H9 (cell line): ENCODE measurements at regions not wholly inside any gene's neighbourhood (a gene's known extent, or its start where the extent isn't known, plus 50 kb on each side); places are given as distances from the start of the nearest gene placed in this dataset.

ENCODE experiments used
- DNase-seq: peaks from one replicate; pipeline ENCODE4 v3.0.0-alpha.2; 2017
- H2AFZ ChIP-seq: one replicate; pipeline ENCODE4 v1.6.1; 2013; ENCODE audit warnings: mild to moderate bottlenecking, low read length, control low read depth, moderate library complexity
- H2AK5ac ChIP-seq: 2 replicates; pipeline ENCODE4 v1.6.1; 2013; ENCODE audit warnings: low read length, control low read depth, mixed read lengths; ENCODE audit not compliant: insufficient read length
- H2BK120ac ChIP-seq: one replicate; pipeline ENCODE4 v1.6.1; 2013; ENCODE audit warnings: low read depth, mild to moderate bottlenecking, low read length, control low read depth, inconsistent platforms; ENCODE audit not compliant: poor library complexity, severe bottlenecking
- H2BK12ac ChIP-seq: 2 replicates; pipeline ENCODE4 v1.6.1; 2013; ENCODE audit warnings: low read length, control low read depth, mixed read lengths, low read depth; ENCODE audit not compliant: insufficient read length
- H2BK15ac ChIP-seq: 2 replicates; pipeline ENCODE4 v1.6.1; 2013; ENCODE audit warnings: low read depth, low read length, control low read depth
- H2BK20ac ChIP-seq: one replicate; pipeline ENCODE4 v1.6.1; 2013; ENCODE audit warnings: low read depth, mild to moderate bottlenecking, low read length, control low read depth, inconsistent platforms; ENCODE audit not compliant: poor library complexity, severe bottlenecking
- H2BK5ac ChIP-seq: 2 replicates; pipeline ENCODE4 v1.6.1; 2013; ENCODE audit warnings: low read length, control low read depth, mixed read lengths; ENCODE audit not compliant: insufficient read length
- H3K14ac ChIP-seq: 2 replicates; pipeline ENCODE4 v1.6.1; 2013; ENCODE audit warnings: low read length, control low read depth; ENCODE audit not compliant: insufficient read depth
- H3K18ac ChIP-seq: 2 replicates; pipeline ENCODE4 v1.6.1; 2013; ENCODE audit warnings: low read depth, mild to moderate bottlenecking, mixed read lengths, low read length, control low read depth; ENCODE audit not compliant: insufficient read length
- H3K23ac ChIP-seq: 2 replicates; pipeline ENCODE4 v1.6.1; 2013; ENCODE audit warnings: low read length, control low read depth, mixed read lengths, low read depth; ENCODE audit not compliant: insufficient read length
- H3K23me2 ChIP-seq: 2 replicates; pipeline ENCODE4 v1.6.1; 2013; ENCODE audit warnings: low read depth, mild to moderate bottlenecking, mixed read lengths, low read length, control low read depth; ENCODE audit not compliant: insufficient read length, poor library complexity, severe bottlenecking
- H3K27ac ChIP-seq: 2 replicates; pipeline ENCODE4 v1.5.1; 2013; ENCODE audit warnings: low read length, control low read depth, mixed read lengths, low read depth; ENCODE audit not compliant: insufficient read length
- H3K27me3 ChIP-seq: 2 replicates; pipeline ENCODE4 v1.6.1; 2013; ENCODE audit warnings: low read length, control low read depth, inconsistent platforms; ENCODE audit not compliant: insufficient read depth
- H3K4ac ChIP-seq: 2 replicates; pipeline ENCODE4 v1.6.1; 2013; ENCODE audit warnings: low read depth, mild to moderate bottlenecking, control low read depth, inconsistent platforms, low read length, moderate library complexity
- H3K4me1 ChIP-seq: 2 replicates; pipeline ENCODE4 v1.6.1; 2013; ENCODE audit warnings: low read length, control low read depth, inconsistent platforms; ENCODE audit not compliant: insufficient read depth
- H3K4me2 ChIP-seq: 2 replicates; pipeline ENCODE4 v1.6.1; 2013; ENCODE audit warnings: low read length, control low read depth, mixed read lengths; ENCODE audit not compliant: insufficient read length, insufficient read depth
- H3K56ac ChIP-seq: 2 replicates; pipeline ENCODE4 v1.6.1; 2013; ENCODE audit warnings: low read depth, mild to moderate bottlenecking, mixed read lengths, low read length, control low read depth; ENCODE audit not compliant: insufficient read length
- H3K79me1 ChIP-seq: 2 replicates; pipeline ENCODE4 v1.6.1; 2013; ENCODE audit warnings: low read depth, mild to moderate bottlenecking, moderate library complexity, low read length, control low read depth, inconsistent platforms; ENCODE audit not compliant: insufficient read depth, poor library complexity, severe bottlenecking
- H3K79me2 ChIP-seq: 2 replicates; pipeline ENCODE4 v1.6.1; 2013; ENCODE audit warnings: low read length, control low read depth, inconsistent platforms; ENCODE audit not compliant: insufficient read depth
- H3K9ac ChIP-seq: 2 replicates; pipeline ENCODE4 v1.6.1; 2013; ENCODE audit warnings: low read length, control low read depth, mixed read lengths; ENCODE audit not compliant: insufficient read length; ENCODE audit errors: extremely low read depth
- H3K9me3 ChIP-seq: one replicate; pipeline ENCODE4 v1.6.1; 2013; ENCODE audit warnings: low read depth, low read length, inconsistent platforms; ENCODE audit not compliant: control insufficient read depth
- H3T11ph ChIP-seq: one replicate; pipeline ENCODE4 v1.6.1; 2013; ENCODE audit warnings: mild to moderate bottlenecking, low read length, control low read depth, inconsistent platforms
- H4K20me1 ChIP-seq: one replicate; pipeline ENCODE4 v1.6.1; 2013; ENCODE audit not compliant: control insufficient read depth, insufficient read length, insufficient read depth
- H4K5ac ChIP-seq: 2 replicates; pipeline ENCODE4 v1.6.1; 2013; ENCODE audit warnings: low read depth, mild to moderate bottlenecking, mixed read lengths, low read length, control low read depth; ENCODE audit not compliant: insufficient read length
- H4K8ac ChIP-seq: replicated peaks from 2 replicates; pipeline ENCODE4 v1.6.1; 2013; ENCODE audit warnings: low read length, control low read depth, mixed read lengths, low read depth; ENCODE audit not compliant: insufficient read length
- H4K91ac ChIP-seq: 2 replicates; pipeline ENCODE4 v1.6.1; 2013; ENCODE audit warnings: low read depth, mild to moderate bottlenecking, moderate library complexity, mixed read lengths, low read length, control low read depth; ENCODE audit not compliant: insufficient read length
- H3K27ac Mint-ChIP-seq, 3 experiments: 2 replicates in 2 of 3; 3 replicates in 1 of 3; pipeline ENCODE4 v1.8.0; 2020 to 2021; ENCODE audit warnings: mixed read lengths in 3 of 3, mild to moderate bottlenecking in 1 of 3, moderate library complexity in 1 of 3
- H3K27me3 Mint-ChIP-seq: 2 replicates; pipeline ENCODE4 v1.8.0; 2021; ENCODE audit warnings: low read depth, mild to moderate bottlenecking, moderate library complexity, mixed read lengths
- H3K36me3 Mint-ChIP-seq, 3 experiments: 2 replicates in 2 of 3; 3 replicates in 1 of 3; pipeline ENCODE4 v1.8.0; 2020 to 2021; ENCODE audit warnings: low read depth in 3 of 3, mixed read lengths in 3 of 3; ENCODE audit not compliant: insufficient read depth in 1 of 3
- H3K4me1 Mint-ChIP-seq, 2 experiments: 2 replicates each; pipeline ENCODE4 v1.8.0; 2020; ENCODE audit warnings: mixed read lengths in 2 of 2
- H3K4me3 Mint-ChIP-seq, 2 experiments: 2 replicates in 1 of 2; 3 replicates in 1 of 2; pipeline ENCODE4 v1.8.0; 2020 to 2021; ENCODE audit warnings: mild to moderate bottlenecking in 2 of 2, mixed read lengths in 2 of 2, moderate library complexity in 1 of 2
- H3K9me3 Mint-ChIP-seq, 2 experiments: 2 replicates in 1 of 2; 3 replicates in 1 of 2; pipeline ENCODE4 v1.8.0; 2020; ENCODE audit warnings: mild to moderate bottlenecking in 2 of 2, mixed read lengths in 2 of 2, moderate library complexity in 1 of 2
- WGBS: extraction: QIAGEN DNeasy Blood & Tissue Kit; methylation state at CpG from one replicate; pipeline ENCODE4 v1.1.7; 2013; ENCODE audit warnings: missing lambda C conversion rate, low lambda C conversion rate, mixed read lengths; ENCODE audit not compliant: insufficient read length; ENCODE audit errors: extremely low coverage; 5-methylcytosine and 5-hydroxymethylcytosine counted together
- TF ChIP-seq, protein P1 (sequence below): fragments of 200-600 bp; sonication (generic); conservative IDR thresholded peaks from 3 replicates; pipeline ENCODE4 v1.8.0; 2021; ENCODE audit warnings: antibody characterized with exemption, mild to moderate bottlenecking

DNA sequence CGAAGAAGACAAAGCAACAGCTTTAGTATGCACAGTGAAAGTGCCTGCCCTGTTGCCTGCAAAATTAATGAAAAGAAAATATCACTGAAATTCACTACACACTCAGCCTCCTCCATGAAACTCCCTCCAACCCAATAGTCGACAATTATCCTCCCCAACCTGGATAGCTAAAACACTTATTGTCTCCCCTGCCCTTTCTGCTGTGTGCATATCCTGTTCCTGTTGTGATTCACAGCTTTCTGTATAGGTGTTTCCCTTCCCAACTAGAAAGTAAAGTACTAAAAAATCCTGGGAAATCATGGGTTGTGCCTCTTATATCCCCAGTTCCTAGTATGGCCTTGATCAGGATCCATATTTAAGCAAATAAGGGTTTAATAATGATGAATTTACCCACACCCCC is 412.1 kb downstream of the LTN1 start:
- no peak overlapping the region for H4K5ac ChIP-seq
- H2BK20ac ChIP-seq = no peak overlapping the region
- H3K23me2 ChIP-seq = no peaks in the 10 kb centered on the region
- peak; percentile 32 for DNase-seq
- Mint-ChIP-seq H3K4me1 (peaks cover 16 to 20% of the 10 kb centered on the region in 2 experiments), H3K27me3 (no peaks in the 10 kb centered on the region), H3K27ac (peak overlapping the region; percentile 15 to 92 (median 44); a peak in 5 of 7 replicates), H3K36me3 (peaks cover 9 to 20% (median 10%) of the 10 kb centered on the region in 3 experiments), H3K4me3 (no peak overlapping the region), H3K9me3 (peaks cover 18 to 20% of the 10 kb centered on the region in 2 experiments; a peak in 4 of 5 replicates)
- H3K23ac ChIP-seq = no peak overlapping the region
- H3K27me3 ChIP-seq = no peaks in the 10 kb centered on the region; the same call in 1 of the 2 replicates
- TF ChIP-seq, protein P1, sequence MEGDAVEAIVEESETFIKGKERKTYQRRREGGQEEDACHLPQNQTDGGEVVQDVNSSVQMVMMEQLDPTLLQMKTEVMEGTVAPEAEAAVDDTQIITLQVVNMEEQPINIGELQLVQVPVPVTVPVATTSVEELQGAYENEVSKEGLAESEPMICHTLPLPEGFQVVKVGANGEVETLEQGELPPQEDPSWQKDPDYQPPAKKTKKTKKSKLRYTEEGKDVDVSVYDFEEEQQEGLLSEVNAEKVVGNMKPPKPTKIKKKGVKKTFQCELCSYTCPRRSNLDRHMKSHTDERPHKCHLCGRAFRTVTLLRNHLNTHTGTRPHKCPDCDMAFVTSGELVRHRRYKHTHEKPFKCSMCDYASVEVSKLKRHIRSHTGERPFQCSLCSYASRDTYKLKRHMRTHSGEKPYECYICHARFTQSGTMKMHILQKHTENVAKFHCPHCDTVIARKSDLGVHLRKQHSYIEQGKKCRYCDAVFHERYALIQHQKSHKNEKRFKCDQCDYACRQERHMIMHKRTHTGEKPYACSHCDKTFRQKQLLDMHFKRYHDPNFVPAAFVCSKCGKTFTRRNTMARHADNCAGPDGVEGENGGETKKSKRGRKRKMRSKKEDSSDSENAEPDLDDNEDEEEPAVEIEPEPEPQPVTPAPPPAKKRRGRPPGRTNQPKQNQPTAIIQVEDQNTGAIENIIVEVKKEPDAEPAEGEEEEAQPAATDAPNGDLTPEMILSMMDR = no peak
- no peak overlapping the region for H3K4ac ChIP-seq
- H3K79me1 ChIP-seq = no peaks in the 10 kb centered on the region
- no CpG with 5 or more reads among the region's 2 CpGs for WGBS
- H2BK120ac ChIP-seq = no peak overlapping the region
- H3K4me2 ChIP-seq = no peak overlapping the region
- no peak overlapping the region for H2AK5ac ChIP-seq
- no peak overlapping the region for H3K9ac ChIP-seq
- H3K14ac ChIP-seq = no peak overlapping the region
- H2AFZ ChIP-seq = no peak overlapping the region
- no peaks in the 10 kb centered on the region for H4K20me1 ChIP-seq
- no peak overlapping the region for H3K18ac ChIP-seq
- H3K79me2 ChIP-seq = no peaks in the 10 kb centered on the region
- no peak overlapping the region for H4K91ac ChIP-seq
- H3K9me3 ChIP-seq = no peaks in the 10 kb centered on the region
- H3T11ph ChIP-seq = no peak overlapping the region
- H3K27ac ChIP-seq = peak overlapping the region; percentile 75
- H3K56ac ChIP-seq = no peak overlapping the region
- H2BK5ac ChIP-seq = no peak overlapping the region
- H3K4me1 ChIP-seq = peaks cover 4% of the 10 kb centered on the region; the same call in 1 of the 2 replicates
- H4K8ac ChIP-seq = no peak overlapping the region
- H2BK12ac ChIP-seq = no peak overlapping the region
- H2BK15ac ChIP-seq = no peak overlapping the region
